GM13977 (cell line): ENCODE measurements at regions not wholly inside any gene's neighbourhood (a gene's known extent, or its start where the extent isn't known, plus 50 kb on each side); places are given as distances from the start of the nearest gene placed in this dataset.

Source experiments
- DNase-seq: peaks from one replicate; pipeline ENCODE4 v3.0.0; 2012; ENCODE audit warnings: low spot score
- in situ Hi-C: fragments of 300-500 bp; cut with MboI; formaldehyde crosslinking; loops from one replicate; pipeline ENCODE4 v1.12.0; 2022; ENCODE audit warnings: low sequenced_read_pairs, low pct_unique_long_range_greater_than_20kb, mixed read lengths, inconsistent platforms; ENCODE audit not compliant: unreplicated experiment
- TF ChIP-seq, protein P1 (sequence below): IDR thresholded peaks from 2 replicates; pipeline ENCODE4 v1.5.1; 2012; ENCODE audit warnings: mild to moderate bottlenecking, control low read depth; ENCODE audit not compliant: insufficient read depth; ENCODE audit errors: extremely low read depth, missing control alignments

DNA sequence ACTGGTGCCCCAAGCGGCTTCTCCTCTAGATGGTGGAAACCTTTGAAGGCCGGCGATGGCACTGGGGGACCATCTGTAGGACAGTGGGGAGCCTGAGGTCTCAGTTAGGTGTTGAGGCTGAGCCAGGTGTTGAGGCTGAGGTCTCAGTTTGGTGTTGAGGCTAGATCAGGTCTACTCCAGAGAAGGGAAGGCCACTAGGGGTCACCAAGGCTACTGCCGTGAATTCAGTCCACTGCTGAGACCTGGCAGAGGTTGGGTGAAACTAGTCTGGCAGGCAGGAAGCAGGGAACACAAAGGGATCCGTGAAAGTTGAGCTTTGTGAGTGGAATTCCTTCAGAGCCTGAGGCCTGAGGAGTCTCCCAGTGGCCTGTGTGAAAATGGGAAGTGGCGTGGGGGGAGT, 123.8 kb upstream of the FGF3 start:
- no peak for DNase-seq
- TF ChIP-seq, protein P1, sequence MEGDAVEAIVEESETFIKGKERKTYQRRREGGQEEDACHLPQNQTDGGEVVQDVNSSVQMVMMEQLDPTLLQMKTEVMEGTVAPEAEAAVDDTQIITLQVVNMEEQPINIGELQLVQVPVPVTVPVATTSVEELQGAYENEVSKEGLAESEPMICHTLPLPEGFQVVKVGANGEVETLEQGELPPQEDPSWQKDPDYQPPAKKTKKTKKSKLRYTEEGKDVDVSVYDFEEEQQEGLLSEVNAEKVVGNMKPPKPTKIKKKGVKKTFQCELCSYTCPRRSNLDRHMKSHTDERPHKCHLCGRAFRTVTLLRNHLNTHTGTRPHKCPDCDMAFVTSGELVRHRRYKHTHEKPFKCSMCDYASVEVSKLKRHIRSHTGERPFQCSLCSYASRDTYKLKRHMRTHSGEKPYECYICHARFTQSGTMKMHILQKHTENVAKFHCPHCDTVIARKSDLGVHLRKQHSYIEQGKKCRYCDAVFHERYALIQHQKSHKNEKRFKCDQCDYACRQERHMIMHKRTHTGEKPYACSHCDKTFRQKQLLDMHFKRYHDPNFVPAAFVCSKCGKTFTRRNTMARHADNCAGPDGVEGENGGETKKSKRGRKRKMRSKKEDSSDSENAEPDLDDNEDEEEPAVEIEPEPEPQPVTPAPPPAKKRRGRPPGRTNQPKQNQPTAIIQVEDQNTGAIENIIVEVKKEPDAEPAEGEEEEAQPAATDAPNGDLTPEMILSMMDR = no peak
- in situ Hi-C loops = no loop called here

DNA sequence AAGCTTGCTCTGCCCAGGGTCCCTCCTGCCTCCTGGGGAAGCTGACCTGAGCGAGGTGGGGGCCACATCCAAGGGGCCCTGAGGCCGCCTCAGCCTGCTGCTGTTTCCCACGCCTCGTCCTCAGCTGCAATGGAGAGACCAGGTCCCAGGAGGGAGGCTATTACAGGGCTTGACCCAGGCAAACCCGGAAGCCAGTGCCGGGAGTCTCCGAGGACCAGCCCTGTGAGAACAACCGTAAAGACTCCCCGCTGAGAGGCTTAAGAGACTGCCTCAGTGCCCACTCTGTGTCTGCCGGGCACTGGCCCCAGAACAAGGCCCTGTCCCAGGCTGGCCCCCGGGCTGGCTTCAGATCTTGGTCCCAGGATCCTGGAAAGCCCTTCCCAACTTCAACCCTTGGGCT, 124.3 kb upstream of the FGF3 start:
- TF ChIP-seq, protein P1 = no peak
- DNase-seq = no peak
- in situ Hi-C loops = no loop called here

- in situ Hi-C loops = no loop called here
- DNase-seq = no peak
- TF ChIP-seq, protein P1 = no peak
Observed at GRCh38 chr11:69944146-69944795, 125.1 kb upstream of the FGF3 start.

DNA sequence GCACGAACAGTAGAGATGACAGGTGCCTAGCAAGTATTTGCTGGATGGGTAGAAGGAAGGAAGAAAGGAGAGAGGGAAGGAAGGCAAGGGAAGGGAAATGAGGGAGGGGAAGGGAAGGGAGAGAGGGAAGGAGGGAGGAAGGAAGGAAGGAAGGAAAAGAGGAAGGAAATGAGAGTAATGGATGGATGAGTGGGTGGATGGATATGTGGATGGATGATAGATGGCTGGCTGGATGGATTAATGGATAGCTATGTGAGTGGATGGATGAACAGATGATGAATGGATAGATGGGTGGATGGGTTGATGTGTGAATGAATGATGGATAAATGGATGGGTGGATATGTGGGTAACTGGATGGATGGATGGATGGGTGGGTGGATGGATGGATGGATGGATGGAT, 125.9 kb upstream of the FGF3 start:
- TF ChIP-seq, protein P1 = no peak
- in situ Hi-C loops = no loop called here
- DNase-seq = no peak

DNA sequence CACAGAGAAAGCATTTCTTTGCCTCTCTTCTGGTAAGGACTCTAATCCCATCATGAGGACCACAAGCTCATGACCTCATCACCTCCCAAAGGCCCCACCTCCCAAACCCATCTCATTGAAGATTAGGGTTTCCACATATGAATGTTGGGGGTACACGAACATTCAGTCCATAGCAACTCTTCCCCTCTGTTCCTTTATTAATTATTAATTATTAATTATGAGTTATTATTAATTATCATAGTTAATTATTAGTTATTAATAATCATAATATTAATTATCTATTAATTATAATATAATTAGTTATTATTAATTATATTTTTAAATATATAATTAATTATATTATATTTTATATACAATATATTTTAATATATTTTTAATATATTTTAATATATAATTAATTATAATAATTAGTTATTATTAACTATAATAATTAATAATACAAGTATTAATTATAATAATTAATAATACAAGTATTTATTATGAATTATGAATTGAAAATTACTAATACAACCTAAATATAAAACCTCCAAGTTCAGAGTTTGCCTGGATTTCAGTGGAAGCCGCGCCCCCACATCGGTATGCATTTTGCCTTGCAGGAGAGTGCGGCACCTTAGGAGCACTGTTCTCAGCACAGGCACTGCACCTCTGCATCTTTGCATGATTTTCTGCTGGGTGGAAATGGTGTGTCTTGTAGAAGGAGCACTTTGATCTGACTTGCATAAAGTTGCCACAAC, 128.0 kb upstream of the FGF3 start:
- in situ Hi-C loops = no loop called here
- DNase-seq = no peak
- TF ChIP-seq, protein P1 = no peak

DNA sequence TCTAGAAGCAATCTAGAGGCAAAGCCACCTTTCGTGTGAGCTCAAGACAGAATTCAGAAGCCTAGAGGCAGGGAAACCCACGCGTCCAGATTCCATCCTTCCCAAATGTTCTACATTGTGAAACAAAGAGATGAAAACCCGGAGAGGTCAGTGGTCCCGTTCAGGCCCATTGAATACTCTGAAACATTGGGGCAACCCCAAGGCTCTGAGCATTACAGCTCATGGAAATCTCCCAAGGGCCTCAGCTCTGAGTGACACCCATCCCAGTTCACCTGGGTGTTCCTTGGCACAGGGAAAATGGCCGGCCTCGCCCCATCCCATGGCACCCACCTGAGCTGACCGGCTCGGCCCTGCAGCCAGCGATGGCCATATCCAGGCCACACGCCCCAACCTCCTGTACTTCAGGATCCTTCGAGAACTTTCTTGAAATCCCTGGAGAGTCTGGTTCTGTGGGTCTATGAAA, 128.6 kb upstream of the FGF3 start:
- no peak for DNase-seq

More for the DNA sequence above, 128.6 kb upstream of the FGF3 start:
- in situ Hi-C loops = no loop called here
- TF ChIP-seq, protein P1 = no peak
